Ovary (tissue), 3 donors: ENCODE measurements at regions not wholly inside any gene's neighbourhood (a gene's known extent, or its start where the extent isn't known, plus 50 kb on each side); places are given as distances from the start of the nearest gene placed in this dataset.

ENCODE experiments used
- CTCF ChIP-seq, 3 donors: fragments of 450-650 bp in 2 of 3; fragments of 200-600 bp in 1 of 3; IDR thresholded peaks; one replicate each; pipeline versions ENCODE4 v1.5.1 to v1.8.0; 2016 to 2022; ENCODE audit warnings: antibody characterized with exemption in 3 of 3, mild to moderate bottlenecking in 1 of 3
- POLR2A ChIP-seq: fragments of 450-650 bp; IDR thresholded peaks from one replicate; pipeline ENCODE4 v1.6.1; 2017; ENCODE audit warnings: antibody characterized with exemption, mild to moderate bottlenecking, moderate library complexity
- donor health status: DM: no; HTN: no; CAD: no.

GRCh38 chr4:100569196-100569595 is 51.4 kb upstream of the EMCN start:
- no peak for TF ChIP-seq CTCF (IDR thresholded peaks at IDR 0.05)
- no peak for TF ChIP-seq POLR2A
